HL-60/S4 treated with retinoic acid at 250 ng/mL for 4 days and 3 days (cell line): ENCODE measurements at regions not wholly inside any gene's neighbourhood (a gene's known extent, or its start where the extent isn't known, plus 50 kb on each side); places are given as distances from the start of the nearest gene placed in this dataset.
"Not testable (repeated sequence)": the region's sequence is repeated elsewhere in the genome, so short reads cannot be mapped to it uniquely, and the experiment has no call there.

Source experiments
- in situ Hi-C: fragments of 300-500 bp; cut with MboI; formaldehyde crosslinking; loops from 2 replicates; pipeline ENCODE4 v1.7.0; 2022; ENCODE audit warnings: low sequenced_read_pairs

DNA sequence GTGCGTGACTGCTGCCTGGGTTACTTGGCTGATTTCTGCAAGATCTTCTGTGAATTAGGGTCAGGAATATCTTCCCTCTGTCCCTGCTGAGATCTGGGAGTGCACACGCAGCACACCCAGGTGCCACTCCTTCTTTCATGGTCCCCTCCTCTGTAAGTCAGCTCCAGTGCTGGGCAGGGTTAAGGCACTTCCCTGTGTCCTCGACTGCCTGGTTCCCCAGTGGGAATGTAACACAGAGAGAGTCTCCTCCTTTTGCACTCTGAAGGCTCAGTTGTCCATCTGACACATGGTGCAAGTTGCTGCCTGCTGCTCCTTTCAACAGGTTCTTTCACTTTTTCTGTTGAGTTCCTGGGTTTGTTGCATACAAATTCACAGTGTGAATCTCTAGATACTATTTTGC lies 421.2 kb upstream of the NDN start:
- in situ Hi-C loops: not testable (repeated sequence)

DNA sequence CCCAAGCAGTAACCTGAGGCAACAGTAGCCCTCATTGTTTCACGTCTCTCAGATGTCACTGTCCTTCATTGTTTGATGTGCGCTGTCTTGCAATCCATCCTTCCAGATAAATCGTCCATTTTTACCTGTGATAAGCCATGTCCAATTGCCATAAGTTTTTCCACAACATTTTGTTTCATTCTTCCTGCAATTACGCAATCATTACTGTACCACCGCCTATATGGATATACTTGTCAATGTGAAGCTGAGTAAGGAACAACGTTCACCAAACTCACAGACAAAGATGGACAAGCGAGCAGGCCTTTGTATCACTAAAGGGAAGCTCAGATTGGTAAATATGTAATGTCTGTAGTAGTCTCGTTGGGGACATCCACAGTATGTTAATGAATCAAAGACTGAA lies 452.5 kb upstream of the NDN start:
- in situ Hi-C loops: not testable (repeated sequence)

DNA sequence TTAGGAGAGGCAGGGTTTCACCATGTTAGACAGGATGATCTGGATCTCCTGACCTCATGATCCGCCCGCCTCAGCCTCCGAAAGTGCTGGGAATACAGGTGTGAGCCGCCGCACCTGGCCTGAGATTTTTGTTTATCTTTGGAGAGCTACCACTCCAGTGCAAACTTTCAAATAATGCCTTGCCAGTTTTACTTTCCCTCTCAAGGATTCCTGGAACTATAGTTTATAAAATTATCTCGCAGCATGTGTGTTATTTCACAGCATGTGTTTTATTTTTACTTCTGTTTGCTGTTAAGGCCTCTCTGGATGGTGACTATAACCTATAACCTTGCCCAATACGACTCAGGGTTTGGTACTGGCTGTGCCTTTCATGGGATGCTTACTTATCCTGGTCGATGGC lies 458.0 kb upstream of the NDN start:
- in situ Hi-C loops: not testable (repeated sequence)

DNA sequence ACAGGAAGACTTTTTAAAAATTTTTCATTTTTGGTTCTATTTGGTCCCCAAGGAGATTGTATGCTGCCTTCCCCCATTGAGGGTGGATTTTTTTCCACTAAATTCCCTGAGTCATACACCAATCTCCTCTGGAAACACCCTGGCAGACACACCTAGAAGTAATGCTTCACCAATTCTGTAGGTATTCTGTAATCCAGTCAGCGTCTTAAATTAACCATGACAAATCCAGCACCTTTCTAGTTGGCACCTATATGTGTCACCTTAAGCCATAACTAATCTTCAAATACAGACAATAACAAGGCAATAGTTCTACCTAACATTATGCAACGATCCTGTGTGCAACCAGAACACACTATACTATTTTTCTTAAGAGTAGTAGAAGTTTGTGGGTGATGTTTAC lies 459.1 kb upstream of the NDN start:
- in situ Hi-C loops: no loop called here

DNA sequence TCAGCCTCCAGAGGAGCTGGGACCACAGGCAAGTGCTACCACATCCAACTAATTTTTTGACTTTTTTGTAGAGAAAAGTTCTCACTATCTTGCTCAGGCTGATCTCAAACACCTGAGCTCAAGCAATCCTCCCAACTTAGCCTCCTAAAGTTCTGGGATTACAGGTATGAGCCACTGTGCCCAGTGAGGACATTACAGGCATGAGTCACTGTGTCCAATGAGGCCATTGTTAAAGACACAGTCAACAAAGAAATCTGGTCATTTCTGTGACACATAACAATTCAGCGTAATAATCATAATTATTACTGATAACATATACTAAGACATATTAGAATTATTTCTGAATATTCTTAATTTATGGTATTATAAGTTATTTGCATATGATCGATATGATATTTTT lies 463.4 kb upstream of the NDN start:
- in situ Hi-C loops: no loop called here

DNA sequence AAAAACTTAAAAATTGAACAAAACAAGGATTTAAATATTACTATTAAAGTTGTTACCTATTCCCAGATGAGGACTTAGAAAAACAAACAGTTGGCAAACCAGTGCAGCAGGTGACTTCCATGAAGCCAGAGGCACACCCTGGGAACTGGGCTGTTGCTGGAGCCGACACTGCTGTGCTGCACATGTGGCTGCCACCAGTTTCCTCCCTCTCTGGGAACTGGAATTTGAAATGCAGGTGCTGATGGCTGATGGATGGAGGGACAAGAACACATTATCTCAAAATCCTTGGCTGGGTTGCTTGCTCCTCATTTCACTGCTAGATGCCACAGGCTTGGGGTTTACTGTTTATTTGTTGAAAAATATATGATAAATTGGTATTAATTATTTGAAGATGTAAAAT lies 471.2 kb upstream of the NDN start:
- in situ Hi-C loops: not testable (repeated sequence)

DNA sequence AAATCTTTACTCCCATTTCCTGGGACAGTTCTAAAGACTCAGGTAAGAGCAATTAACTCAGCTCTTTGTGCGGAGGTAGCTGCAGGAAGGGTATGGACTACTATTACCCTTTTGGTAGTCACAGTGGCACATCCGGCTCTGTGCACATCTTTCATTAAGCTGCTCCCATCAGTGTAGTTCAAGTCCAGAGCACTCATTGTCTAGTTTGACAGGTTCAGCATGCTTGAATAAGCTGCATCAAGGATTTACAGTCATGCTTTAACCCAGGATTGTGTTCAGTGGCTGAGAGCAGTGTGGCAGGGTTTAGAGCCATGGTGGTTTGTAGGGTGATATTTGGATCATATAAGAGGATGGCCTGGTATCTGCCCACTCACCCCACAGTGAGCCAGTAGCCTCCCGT lies 478.4 kb upstream of the NDN start:
- in situ Hi-C loops: not testable (repeated sequence)

DNA sequence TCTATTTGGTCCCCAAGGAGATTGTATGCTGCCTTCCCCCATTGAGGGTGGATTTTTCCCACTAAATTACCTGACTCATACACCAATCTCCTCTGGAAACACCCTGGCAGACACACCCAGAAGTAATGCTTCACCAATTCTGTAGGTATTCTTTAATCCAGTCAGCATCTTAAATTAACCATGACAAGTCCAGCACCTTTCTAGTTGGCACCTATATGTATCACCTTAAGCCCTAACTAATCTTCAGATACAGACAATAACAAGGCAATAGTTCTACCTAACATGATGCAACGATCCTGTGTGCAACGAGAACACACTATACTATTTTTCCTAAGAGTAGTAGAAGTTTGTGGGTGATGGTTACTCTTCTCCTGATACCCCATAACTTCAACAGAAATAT lies 473.3 kb upstream of the NPAP1 start:
- in situ Hi-C loops: not testable (repeated sequence)

DNA sequence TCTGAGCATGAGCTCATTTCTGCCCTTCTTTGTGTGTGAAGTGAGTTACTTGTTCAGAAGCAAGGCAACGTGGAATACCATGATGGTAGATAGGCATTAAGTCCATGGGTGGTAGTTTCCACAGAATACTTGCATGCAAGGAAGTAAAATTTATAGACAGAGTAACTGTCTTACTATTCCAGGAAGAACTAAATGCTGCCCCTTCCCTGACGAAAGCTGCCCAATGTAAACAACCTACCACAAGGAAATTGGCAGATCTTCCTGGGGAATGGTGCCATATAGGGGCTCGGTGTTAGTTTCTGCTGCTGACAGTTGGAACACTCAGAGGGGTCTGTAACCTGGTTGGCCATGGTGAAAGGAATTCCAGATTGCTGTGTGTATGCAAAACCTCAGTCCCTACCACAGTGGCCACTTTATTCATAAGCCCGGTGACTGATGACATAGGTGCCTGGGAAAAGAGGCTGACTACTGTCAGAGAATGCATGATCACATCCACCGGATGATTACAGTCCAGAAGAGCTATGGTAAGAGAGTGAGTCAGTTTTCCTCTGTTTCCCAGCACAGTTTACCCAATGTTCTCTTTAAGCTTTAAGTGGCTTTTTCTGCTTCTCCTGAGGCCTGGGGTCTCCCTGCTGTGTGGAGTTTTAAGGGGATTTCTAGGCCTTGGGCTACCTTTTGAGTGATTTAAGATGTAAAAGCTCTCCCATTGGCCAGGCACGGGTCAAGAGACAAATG lies 463.7 kb upstream of the NPAP1 start:
- in situ Hi-C loops: not testable (repeated sequence)

DNA sequence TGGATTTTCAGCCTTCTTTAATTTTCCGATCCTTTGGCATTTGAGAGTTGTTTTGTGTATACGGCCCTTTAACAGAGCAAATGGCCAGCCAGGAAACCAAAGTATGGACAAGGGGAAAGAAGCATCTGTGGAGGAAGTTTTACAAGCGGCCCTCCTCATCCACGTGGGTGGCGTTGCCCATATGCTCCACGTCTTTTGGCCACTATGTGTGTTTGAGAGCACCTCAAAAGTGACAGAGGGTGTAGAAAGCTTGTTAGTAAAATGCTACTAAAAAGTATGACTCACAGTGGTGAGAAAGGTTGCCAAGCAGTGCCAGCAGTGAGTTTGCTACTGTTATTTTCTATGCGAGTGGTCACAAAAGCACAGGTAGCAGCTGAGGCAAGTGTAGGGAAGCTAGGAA lies 451.8 kb upstream of the NPAP1 start:
- in situ Hi-C loops: no loop called here

DNA sequence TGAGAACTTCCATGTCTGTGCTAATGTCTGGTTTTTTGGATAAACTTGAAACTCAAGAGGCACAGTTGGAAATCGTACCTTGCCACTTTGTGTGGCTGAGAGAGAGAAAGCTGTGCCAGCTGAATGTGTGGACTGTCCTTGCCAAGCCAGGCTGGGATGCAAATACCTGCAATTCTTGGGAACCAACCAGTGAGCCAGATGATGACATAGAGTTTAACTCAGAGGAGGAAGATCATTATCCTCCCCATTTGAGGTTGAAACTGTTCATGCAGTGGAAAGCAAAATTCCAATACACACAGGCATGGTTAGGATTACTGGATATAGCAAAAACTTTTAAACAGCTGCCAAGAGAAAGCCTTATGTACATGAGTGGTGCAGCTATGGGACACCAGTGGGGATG lies 451.4 kb upstream of the NPAP1 start:
- in situ Hi-C loops: no loop called here

DNA sequence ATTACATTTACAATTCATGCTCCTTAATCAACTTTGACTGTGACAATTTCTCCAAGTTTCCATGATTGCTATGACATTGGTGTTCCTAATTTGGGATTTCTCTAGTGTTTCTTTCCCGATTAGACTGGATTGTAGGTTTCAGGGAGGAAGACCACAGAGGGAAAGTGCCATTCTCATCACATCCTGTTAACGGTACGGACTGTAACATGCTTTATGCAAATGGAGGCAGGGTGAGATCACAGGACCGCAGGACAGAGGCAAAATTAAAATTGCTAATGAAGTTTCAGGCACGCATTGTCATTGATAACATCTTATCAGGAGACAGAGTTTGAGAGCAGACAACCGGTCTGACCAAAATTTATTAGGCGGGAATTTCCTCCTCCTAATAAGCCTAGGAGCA lies 446.7 kb upstream of the NPAP1 start:
- in situ Hi-C loops: not testable (repeated sequence)

DNA sequence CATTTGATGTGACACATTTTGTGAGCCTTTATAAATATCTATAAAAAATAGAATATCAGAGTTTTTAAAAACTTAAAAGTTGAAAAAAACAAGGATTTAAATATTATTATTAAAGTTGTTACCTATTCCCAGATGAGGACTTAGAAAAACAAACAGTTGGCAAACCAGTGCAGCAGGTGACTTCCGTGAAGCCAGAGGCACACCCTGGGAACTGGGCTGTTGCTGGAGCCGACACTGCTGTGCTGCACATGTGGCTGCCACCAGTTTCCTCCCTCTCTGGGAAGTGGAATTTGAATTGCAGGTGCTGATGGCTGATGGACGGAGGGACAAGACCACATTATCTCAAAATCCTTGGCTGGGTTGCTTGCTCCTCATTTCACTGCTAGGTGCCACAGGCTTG lies 442.4 kb upstream of the NPAP1 start:
- in situ Hi-C loops: not testable (repeated sequence)

DNA sequence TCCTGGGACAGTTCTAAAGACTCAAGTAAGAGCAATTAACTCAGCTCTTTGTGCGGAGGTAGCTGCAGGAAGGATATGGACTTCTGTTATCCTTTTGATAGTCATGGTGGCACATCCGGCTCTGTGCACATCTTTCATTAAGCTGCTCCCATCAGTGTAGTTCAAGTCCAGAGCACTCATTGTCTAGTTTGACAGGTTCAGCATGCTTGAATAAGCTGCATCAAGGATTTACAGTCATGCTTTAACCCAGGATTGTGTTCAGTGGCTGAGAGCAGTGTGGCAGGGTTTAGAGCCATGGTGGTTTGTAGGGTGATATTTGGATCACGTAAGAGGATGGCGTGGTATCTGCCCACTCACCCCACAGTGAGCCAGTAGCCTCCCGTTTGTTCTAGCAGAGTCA lies 435.0 kb upstream of the NPAP1 start:
- in situ Hi-C loops: not testable (repeated sequence)

DNA sequence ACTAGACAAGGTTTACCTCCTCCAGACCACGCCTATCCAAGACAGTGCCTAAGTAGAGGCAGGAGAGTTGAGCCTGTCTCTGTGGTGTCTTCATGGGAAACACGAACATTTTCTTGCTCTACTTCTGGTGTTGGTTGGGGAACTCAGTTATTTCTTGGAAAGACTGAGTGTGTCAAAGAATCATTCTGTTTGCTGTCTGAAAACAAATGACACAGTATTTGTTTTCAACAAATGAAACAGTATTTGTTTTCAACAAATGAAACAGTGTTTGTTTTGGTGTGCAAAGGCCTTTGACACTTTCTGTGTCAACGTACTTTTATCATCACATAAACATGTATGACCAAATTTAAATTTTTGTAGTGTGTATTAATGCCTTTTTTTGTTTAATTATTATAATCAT lies 416.5 kb upstream of the NPAP1 start:
- in situ Hi-C loops: not testable (repeated sequence)

DNA sequence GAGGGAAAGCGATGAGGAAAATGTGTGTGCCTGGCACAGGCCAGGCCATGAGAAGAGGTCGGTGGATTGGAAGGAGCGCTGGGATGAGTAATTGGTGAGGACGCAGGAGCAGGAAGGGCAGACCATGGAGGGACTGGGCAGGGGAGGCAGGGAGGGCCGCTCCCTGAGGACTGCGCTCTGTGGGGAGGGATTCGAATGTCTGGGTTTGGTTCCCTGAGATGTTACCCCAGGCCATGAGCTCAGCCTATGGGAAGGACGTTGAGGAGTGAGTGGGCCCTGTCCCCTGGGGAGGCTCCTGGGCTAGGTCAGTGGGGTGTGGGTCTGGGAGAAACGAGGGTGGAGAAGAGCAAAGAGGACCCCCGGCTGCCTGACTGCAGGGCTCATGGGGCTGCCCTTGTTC lies 415.2 kb upstream of the NPAP1 start:
- in situ Hi-C loops: not testable (repeated sequence)

DNA sequence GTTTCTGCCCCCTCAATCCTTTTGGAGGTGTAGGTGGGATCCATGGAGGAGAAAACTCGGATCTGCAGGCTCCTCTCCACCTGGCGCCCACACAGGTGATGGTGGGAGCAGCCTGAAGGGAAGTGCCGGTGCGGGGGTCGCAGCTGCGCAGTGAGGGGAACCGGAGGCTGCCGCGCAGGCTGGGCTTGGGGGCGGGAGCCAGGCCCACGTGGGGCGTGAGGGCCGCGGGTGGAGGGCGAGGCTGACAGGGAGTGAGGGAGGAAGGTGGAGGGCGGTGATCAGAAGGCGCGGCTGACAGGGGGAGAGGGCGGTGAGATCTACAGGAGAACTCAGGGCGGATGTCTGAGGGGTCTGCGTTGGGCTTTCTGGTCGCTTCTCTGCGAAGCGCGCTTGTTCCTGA lies 414.7 kb upstream of the NPAP1 start:
- in situ Hi-C loops: not testable (repeated sequence)

DNA sequence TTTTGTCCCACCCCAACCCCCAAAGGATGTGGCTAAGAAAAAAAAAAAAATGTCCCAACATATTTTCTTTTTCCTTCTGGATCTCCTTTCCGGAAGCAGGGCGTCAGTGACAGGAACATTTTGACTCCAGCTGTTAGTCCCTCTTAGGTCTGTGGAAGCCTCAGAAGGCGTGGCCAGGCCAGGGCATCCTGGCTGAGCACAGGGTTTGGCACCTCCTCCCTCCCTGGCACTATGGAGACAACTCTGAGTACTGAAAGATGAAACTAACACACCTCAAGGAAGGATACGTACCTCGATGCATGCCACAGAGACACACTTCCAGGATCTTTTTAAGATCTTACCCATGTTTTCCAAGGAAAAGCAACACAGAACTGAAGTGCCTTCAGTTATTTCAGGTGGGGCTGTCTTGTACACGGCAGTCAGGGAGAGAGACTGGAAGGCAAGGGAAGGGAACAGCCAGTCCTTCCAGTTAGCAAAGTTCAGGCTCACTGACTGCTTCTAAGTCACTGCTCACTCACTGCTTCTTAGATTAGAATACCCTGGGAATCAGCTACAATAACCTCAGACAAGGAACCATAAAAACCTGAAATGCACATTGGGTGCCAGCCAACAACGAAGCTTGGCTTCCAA lies 406.9 kb upstream of the NPAP1 start:
- in situ Hi-C loops: not testable (repeated sequence)

DNA sequence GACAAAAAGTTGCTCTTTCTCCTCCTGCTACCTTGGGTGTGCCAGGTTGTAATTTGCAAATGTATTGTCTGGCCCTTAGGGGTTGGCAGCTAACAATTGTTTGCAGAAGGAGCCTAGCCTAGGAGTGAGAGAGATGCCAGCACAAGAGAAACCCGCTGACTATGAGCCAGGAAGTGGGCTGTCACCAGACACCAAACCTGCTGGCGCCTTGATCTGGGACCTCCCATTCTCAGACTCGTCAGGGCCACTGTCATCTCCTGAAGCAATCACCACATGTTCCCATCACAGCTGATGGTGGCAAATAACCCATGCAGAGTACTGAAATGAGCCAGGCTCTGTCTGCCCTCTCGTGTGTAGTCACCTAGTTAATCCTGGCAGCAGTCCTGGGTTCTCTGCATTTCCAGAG lies 406.4 kb upstream of the NPAP1 start:
- in situ Hi-C loops: no loop called here

DNA sequence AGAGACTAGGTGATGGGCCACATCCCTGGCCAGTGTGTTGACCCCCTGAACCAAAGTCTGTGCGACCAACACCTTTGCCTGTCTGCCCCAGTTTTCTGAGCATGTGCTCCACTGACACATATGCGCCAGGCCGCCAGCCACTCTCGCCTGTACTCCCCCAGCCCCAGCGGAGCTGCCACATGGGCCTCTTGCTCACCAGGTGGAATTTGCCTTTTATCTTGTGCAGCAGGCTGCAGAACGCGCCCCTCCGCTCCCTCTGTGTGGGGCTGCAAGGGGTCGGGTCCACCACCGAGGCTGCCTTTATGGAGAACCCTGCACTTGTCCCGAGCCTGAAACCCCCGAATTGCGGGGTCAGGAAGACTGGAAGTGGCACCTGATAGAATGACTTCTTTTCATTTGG lies 405.7 kb upstream of the NPAP1 start:
- in situ Hi-C loops: no loop called here

DNA sequence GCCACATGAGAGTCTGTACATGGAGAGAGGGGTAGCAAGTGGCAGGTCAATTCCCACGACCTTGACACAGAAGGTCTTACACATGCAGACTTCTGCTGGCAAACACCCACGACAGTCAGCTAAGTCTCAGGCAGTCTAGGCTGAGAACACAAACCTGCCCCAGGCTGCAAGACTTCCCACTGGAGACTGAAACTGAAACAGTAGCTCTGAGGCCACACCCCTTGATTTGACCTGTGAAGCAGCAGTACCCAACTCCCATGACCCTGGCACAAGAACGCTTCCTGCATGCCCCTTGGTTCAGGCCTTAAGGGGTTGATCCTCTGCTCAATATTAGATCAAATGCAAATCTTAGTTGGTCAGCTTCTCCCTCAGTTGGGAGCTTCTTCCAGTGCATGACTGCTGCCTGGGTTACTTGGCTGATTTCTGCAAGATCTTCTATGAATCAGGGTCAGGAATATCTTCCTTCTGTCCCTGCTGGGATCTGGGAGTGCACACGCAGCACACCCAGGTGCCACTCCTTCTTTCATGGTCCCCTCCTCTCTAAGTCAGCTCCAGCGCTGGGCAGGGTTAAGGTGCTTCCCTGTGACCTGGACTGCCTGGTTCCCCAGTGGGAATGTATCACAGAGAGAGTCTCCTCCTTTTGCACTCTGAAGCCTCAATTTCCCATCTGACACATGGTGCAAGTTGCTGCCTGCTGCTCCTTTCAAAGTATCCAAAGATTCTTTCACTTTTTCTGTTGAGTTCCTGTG lies 403.9 kb upstream of the NPAP1 start:
- in situ Hi-C loops: not testable (repeated sequence)

DNA sequence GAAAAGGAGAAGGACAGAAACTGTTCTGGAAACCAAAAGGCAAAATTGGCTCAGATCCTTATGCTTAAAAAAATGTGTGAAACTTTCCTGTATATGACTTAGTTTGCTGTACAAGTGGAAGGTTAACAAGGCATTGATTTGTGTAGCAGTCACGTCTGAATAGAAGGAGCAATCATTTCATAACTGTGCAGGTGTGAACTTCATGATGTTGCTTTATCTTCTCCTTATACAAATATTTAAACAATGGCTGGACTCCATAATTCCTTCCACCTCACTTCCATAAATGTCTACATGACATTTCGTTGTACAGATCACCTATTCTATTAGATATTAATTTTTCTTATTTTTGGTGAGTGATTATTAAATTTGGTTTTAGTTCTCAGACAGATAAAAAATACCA lies 382.7 kb upstream of the NPAP1 start:
- in situ Hi-C loops: no loop called here
